Head of caudate nucleus (tissue), 42 donors: ENCODE measurements at regions not wholly inside any gene's neighbourhood (a gene's known extent, or its start where the extent isn't known, plus 50 kb on each side); places are given as distances from the start of the nearest gene placed in this dataset.
"Not testable (repeated sequence)": the region's sequence is repeated elsewhere in the genome, so short reads cannot be mapped to it uniquely, and the experiment has no call there.

Source experiments
- DNase-seq, 42 donors: peaks; one replicate each; pipeline versions ENCODE4 v3.0.0 to v3.0.0-alpha.2; 2020 to 2021; ENCODE audit warnings: mixed read lengths in 7 of 42
- intact Hi-C: fragments of 100-400 bp; cut with DNase I; formaldehyde crosslinking; loops from one replicate; pipeline ENCODE4 v1.15.0; 2022

DNA sequence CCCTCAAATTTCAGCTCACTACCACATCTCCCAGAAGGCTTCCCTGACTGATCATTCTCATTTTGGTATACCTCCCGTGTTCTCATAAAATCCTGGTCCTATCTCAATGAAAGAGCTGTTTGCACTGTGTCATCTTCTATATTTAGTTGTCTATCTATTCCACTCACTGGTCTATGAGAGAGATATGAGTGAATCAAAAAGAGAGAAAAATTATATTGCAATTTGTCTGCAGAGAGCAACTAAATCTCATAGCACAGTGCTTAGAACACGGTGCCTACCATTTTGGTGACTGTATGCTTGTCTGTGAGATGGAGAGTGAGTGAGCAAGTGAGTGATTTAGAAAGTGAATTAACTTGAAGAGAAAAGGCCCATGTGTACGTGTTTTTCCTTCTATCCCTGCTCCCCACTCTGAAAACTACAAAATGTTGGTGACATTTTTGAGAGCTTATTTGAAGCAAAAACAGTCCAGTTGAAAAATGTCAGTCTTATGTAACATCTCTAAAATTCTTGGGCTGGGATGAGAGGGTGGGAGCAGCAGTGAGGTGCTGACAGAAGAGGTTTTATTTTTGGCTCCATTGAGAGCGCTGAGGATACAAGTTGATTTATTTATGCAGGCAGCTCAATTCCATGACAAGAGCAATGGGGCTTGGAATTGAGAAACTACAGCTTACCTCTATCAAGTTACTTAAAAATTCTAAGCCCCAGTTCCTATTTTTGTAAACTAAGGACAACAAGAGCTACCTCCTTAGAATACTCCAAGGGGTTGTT is 373.5 kb upstream of the CHST9 start:
- intact Hi-C loops = no loop called here
- peak in 5 of 42 donors; percentile 4 to 44 (median 8) for DNase-seq

- intact Hi-C loops = no loop called here
- no peak for DNase-seq
These were observed 371.6 kb upstream of the CHST9 start for GRCh38 chr18:27556741-27557140.

- DNase-seq = no peak
These were observed 364.4 kb upstream of the CHST9 start for GRCh38 chr18:27549335-27550039.

GRCh38 chr18:27546991-27547390 is 361.9 kb upstream of the CHST9 start:
- intact Hi-C loops = no loop called here
- no peak for DNase-seq

More at GRCh38 chr18:27549335-27550039, 364.4 kb upstream of the CHST9 start:
- intact Hi-C loops = no loop called here

DNA sequence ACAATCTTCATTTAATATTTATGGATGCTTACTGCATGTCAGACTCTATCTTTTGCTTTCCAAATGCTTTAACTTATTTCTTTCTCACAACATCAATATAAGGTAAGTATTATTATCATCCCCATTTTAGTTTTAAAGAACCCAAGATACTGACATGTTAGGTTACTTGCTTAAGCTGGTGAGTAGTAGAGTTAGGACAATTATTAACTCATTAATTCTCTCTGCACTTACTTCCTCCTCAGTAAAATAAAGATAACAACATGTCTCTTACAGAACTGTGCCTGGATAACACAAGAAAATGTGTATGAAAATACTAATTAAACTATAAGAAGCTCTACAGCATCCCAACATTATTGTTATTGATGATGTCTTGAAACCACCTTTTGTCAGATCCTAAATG is 359.1 kb upstream of the CHST9 start:
- no peak for DNase-seq
- intact Hi-C loops = no loop called here

- intact Hi-C loops = no loop called here
- no peak for DNase-seq
These were observed 356.2 kb upstream of the CHST9 start for GRCh38 chr18:27541293-27541692.

GRCh38 chr18:27540111-27540510 is 355.0 kb upstream of the CHST9 start:
- no peak for DNase-seq
- intact Hi-C loops = no loop called here

GRCh38 chr18:27528925-27529521 is 343.9 kb upstream of the CHST9 start:
- intact Hi-C loops = no loop called here
- DNase-seq = no peak

GRCh38 chr18:27527856-27528255 is 342.7 kb upstream of the CHST9 start:
- DNase-seq = no peak
- intact Hi-C loops = no loop called here

DNA sequence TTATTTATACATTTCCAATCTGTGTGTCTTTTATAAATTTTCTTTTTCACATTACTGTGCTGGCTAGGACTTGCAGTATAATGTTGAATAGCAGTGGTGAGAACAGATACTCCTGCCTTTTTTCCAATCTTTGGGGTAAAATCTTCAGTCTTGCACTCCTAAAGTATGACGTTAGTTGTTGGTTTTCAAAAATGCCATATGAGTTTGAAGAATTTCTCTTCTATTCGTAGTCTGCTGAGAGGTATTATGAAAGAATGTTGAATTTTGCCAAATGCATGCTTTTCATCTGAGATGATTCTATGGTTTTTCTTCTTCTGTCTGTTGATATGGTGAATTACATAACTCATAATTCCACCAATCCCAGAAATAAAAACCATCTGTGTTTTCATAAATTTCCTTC is 335.3 kb upstream of the CHST9 start:
- no peak for DNase-seq
- intact Hi-C loops = no loop called here

GRCh38 chr18:27510036-27510633 is 325.0 kb upstream of the CHST9 start:
- DNase-seq, intact Hi-C loops: not testable (repeated sequence)

DNA sequence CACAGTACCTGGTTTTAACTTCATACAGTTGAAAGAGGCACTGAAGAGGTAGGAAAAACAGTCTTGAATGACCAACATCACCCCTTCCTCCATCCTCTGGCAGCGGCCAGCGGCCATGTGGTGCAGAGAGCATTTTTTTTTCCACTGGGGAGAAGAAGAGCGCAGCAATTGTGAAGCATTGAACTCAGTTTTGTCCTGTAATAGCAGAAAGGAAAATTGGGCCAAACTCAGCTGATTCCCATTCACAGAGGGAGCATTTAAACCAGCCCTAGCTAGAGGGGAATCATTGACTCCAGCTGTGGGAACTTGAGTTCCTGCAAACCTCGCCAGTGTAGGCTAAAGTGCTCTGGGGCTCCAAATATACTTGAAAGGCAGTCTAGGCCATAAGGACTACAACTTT is 316.6 kb upstream of the CHST9 start:
- intact Hi-C loops = no loop called here
- DNase-seq = peak in 23 of 42 donors; percentile 2 to 61 (median 27)

DNA sequence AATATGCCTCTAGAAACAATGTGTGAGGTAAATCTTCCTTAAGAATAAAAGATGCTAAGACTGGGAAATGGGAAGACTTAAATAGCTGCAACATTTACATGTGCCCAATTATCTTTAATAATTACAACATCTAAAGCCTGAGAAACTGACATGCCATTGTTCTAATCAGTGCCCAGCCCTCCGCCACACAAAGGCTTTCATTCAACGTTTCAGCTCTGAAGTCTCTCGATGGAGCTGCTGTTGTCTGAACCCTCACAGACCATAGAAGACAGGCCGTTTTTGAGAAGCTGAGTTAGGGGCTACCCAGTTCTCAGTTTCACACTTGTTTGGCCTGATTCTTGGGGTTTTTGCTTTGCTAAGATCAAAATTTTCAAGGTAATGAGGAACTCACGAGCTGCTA is 315.4 kb upstream of the CHST9 start:
- peak in 38 of 42 donors; percentile 3 to 79 (median 46) for DNase-seq
- intact Hi-C loops = no loop called here

- intact Hi-C loops = no loop called here
- DNase-seq = no peak
These were observed 312.1 kb upstream of the CHST9 start for GRCh38 chr18:27497246-27497645.

DNA sequence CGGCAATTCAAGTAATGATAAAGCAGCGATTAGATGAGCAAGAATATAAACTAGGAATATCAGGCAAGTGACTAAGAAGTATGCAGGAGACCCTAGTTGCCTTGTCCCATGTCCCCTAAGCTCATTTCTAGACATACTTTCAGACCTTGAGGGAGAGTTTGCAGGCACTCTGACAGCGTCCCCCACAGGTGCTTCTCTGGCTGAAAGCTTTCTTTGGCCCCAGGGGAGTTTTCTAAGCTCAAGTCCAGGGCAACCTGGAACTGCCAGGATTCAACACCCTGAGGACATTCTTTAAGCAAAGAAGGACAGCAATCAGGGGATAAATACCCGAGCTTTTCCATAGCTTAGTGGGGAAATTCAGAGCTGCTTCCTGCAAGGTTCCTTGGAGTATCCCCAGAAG is 308.1 kb upstream of the CHST9 start:
- intact Hi-C loops = no loop called here
- DNase-seq = no peak

DNA sequence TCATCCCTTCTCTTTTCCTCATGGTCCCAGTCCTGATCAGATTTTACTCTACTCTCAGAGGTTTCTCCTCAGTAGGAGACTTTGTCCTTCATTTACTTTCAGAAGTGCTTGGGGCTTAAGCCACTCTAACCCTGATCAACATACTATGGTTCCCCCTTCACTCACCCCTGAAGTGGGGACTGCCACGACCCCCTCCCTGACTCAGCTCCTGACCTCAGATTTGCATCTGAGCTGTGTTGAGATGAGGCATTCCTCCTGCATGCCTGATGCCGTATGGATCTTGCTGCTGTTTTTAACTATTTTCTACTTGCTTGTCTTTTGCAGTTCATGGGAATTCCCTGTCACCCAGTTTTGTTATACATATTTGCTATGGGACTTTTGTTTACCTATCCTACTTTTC is 306.7 kb upstream of the CHST9 start:
- intact Hi-C loops = no loop called here
- no peak for DNase-seq

DNA sequence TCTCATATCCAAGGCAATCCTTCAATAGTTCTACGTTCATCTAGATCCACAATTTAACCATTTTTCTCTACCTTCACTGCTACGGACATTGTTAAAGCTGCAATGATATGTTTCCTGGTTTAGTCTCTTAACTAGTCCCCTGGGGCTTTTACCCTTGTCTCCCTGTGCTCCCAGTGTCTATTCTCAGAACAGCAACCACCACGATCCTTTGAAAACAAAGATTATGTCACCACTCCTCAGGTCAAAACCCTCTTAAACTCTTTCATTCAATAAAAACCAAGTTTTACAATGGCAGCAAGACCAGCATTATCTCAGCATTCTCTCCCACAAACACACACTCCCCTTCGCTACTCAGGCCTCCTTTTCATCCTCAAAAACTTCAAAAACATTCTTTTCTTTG is 298.2 kb upstream of the CHST9 start:
- intact Hi-C loops = no loop called here
- DNase-seq = no peak

DNA sequence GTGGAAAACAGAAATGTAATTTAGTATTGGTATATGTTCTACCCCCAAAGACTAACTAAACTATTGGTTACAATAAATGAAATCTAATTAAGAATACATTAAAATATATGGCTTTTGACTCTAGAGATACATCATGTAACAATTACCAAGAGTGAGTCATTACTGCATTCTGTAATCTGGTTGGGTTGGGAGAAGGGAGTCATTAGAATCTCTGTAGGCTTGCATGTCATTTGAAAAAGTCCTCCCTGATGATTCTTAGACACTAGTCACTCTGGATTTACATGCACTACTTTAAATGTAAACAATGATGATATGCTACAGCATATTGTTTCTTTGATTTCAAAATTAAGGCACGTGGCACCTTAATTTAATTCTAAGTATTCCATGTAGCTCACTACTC is 293.4 kb upstream of the CHST9 start:
- intact Hi-C loops = no loop called here
- DNase-seq = no peak

- intact Hi-C loops = no loop called here
These were observed 288.2 kb upstream of the CHST9 start for GRCh38 chr18:27473318-27473717.

GRCh38 chr18:27467073-27467472 is 282.0 kb upstream of the CHST9 start:
- no peak for DNase-seq
- intact Hi-C loops = no loop called here

More at GRCh38 chr18:27473318-27473717, 288.2 kb upstream of the CHST9 start:
- peak in 1 of 42 donors; percentile 3 for DNase-seq
